ENCODE measurements at regions not wholly inside any gene's neighbourhood (a gene's known extent, or its start where the extent isn't known, plus 50 kb on each side); places are given as distances from the start of the nearest gene placed in this dataset.

DNA sequence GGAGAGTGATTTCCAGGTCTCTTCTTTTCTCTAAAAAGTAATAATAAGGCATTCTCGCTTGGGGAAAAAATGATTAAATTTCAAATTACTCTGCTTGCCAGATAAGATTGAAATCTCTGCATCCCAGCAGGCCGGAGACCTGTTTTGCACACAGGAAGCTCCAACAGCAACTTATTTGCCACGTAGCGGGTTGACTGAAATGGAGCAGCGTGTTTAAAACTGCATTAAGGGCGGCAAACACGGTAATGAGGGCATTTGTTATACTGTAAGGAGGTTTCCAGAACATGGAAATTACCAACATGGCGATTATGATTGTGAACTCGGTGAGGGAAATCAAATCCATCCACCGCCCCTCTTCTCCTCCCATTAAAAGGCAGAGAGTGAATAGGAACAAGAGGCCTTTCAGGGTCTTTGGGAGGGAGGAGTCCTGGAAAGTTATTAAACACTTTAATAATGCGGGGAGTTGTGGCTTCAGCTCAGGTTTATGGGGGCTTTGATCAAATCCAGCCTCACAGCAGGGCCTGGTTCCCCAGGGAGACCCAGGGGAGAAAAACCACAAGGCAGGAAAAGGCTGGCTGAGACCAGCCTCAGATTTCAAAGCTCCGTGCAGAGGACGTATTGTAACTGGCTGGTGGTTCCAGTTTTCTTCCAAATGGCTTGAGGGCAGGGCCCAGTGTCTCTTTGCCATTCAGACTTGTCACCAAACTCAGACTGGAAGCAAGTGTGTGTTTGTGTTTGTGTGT is 242.3 kb downstream of the TLE3 start:
- ATAC-seq (no peak), DNase-seq (ENCODE audit: low read depth, low spot score) (no peak)
- in situ Hi-C loops (cut with HindIII; ENCODE audit: low pct_unique_long_range_greater_than_20kb, low sequenced_read_pairs) (no loop called here), intact Hi-C loops (cut with micrococcal nuclease; ENCODE audit: unreplicated experiment) (no loop called here)
- H3K4me1 ChIP-seq (ENCODE audit: control insufficient read depth, insufficient read depth, low read length), result peaks cover 7% of the 10 kb centered on the region; the same call in 1 of the 2 replicates
- H3K27ac ChIP-seq (ENCODE audit: low read length), result no peak overlapping the region
- TF ChIP-seq, protein P1, sequence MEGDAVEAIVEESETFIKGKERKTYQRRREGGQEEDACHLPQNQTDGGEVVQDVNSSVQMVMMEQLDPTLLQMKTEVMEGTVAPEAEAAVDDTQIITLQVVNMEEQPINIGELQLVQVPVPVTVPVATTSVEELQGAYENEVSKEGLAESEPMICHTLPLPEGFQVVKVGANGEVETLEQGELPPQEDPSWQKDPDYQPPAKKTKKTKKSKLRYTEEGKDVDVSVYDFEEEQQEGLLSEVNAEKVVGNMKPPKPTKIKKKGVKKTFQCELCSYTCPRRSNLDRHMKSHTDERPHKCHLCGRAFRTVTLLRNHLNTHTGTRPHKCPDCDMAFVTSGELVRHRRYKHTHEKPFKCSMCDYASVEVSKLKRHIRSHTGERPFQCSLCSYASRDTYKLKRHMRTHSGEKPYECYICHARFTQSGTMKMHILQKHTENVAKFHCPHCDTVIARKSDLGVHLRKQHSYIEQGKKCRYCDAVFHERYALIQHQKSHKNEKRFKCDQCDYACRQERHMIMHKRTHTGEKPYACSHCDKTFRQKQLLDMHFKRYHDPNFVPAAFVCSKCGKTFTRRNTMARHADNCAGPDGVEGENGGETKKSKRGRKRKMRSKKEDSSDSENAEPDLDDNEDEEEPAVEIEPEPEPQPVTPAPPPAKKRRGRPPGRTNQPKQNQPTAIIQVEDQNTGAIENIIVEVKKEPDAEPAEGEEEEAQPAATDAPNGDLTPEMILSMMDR (IDR thresholded peaks at IDR 0.05), result no peak
- no peak for TF ChIP-seq POLR2AphosphoS5 (IDR thresholded peaks at IDR 0.05; ENCODE audit: low read depth, low read length)
- TF ChIP-seq TCF7L2 (IDR thresholded peaks at IDR 0.05; ENCODE audit: low read depth, low read length), result no peak
- TF ChIP-seq, protein P2, sequence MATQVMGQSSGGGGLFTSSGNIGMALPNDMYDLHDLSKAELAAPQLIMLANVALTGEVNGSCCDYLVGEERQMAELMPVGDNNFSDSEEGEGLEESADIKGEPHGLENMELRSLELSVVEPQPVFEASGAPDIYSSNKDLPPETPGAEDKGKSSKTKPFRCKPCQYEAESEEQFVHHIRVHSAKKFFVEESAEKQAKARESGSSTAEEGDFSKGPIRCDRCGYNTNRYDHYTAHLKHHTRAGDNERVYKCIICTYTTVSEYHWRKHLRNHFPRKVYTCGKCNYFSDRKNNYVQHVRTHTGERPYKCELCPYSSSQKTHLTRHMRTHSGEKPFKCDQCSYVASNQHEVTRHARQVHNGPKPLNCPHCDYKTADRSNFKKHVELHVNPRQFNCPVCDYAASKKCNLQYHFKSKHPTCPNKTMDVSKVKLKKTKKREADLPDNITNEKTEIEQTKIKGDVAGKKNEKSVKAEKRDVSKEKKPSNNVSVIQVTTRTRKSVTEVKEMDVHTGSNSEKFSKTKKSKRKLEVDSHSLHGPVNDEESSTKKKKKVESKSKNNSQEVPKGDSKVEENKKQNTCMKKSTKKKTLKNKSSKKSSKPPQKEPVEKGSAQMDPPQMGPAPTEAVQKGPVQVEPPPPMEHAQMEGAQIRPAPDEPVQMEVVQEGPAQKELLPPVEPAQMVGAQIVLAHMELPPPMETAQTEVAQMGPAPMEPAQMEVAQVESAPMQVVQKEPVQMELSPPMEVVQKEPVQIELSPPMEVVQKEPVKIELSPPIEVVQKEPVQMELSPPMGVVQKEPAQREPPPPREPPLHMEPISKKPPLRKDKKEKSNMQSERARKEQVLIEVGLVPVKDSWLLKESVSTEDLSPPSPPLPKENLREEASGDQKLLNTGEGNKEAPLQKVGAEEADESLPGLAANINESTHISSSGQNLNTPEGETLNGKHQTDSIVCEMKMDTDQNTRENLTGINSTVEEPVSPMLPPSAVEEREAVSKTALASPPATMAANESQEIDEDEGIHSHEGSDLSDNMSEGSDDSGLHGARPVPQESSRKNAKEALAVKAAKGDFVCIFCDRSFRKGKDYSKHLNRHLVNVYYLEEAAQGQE (IDR thresholded peaks at IDR 0.05; ENCODE audit: insufficient read depth in 1 of 2, low read depth in 2 of 2, low read length in 1 of 2), result no peak
- TF ChIP-seq SIN3A (IDR thresholded peaks at IDR 0.05; ENCODE audit: borderline replicate concordance, insufficient read depth, low read depth, low read length), result no peak
- BruUV-seq (replicated peaks), result no TSS peak
- no peaks in the 10 kb centered on the region for H3K27me3 ChIP-seq (ENCODE audit: control insufficient read depth, insufficient read depth, low read length)
- H3K9me3 ChIP-seq (ENCODE audit: control insufficient read depth, insufficient read depth, low read depth, low read length), result no peaks in the 10 kb centered on the region
- H3K4me3 ChIP-seq (ENCODE audit: low read depth in 2 of 2, low read length in 2 of 2), result no peak overlapping the region
- ChIA-PET CTCF (no interaction called here), POLR2A (interaction anchor here (0.7 kb wide), 1 partner anchor 97 kb away, joined by 3 read pairs; no protein-coding TSS in a partner anchor)
- H3K36me3 ChIP-seq (ENCODE audit: control insufficient read depth, insufficient read depth, low read length), result no peaks in the 10 kb centered on the region

DNA sequence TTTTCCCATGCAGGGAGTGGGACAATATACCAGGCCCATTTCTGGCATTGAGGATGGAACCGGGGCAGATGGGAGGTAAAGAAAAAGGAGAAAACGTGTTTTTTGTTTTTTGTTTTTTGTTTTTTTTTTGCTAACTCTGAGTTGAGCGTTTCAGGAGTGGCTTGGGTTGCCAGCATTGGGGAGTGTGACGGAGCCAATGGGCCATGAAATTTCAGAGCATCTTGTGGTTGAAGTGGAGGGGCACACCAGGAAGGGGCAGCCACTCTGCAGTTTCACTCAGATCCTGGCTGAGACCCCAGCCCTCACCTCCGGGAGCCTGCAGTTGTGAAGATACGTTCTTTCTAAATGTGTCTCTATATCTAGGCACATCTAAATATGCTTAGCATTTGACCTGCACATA is 240.5 kb downstream of the TLE3 start:
- no peak for ATAC-seq
- Histone ChIP-seq H3K27me3 (ENCODE audit: control insufficient read depth, insufficient read depth, low read length) (no peaks in the 10 kb centered on the region), H3K36me3 (ENCODE audit: control insufficient read depth, insufficient read depth, low read length) (no peaks in the 10 kb centered on the region), H3K27ac (ENCODE audit: low read length) (no peak overlapping the region), H3K9me3 (ENCODE audit: control insufficient read depth, insufficient read depth, low read depth, low read length) (no peaks in the 10 kb centered on the region), H3K4me1 (ENCODE audit: control insufficient read depth, insufficient read depth, low read length) (peaks cover 7% of the 10 kb centered on the region), H3K4me3 (ENCODE audit: low read depth in 2 of 2, low read length in 2 of 2) (no peak overlapping the region)
- no TSS peak for BruUV-seq (replicated peaks)
- TF ChIP-seq SIN3A (IDR thresholded peaks at IDR 0.05; ENCODE audit: borderline replicate concordance, insufficient read depth, low read depth, low read length) (no peak), TCF7L2 (IDR thresholded peaks at IDR 0.05; ENCODE audit: low read depth, low read length) (no peak), POLR2AphosphoS5 (IDR thresholded peaks at IDR 0.05; ENCODE audit: low read depth, low read length) (no peak)
- TF ChIP-seq, protein P1 (IDR thresholded peaks at IDR 0.05), result no peak
- TF ChIP-seq, protein P2 (IDR thresholded peaks at IDR 0.05; ENCODE audit: insufficient read depth in 1 of 2, low read depth in 2 of 2, low read length in 1 of 2), result no peak
- intact Hi-C loops (cut with micrococcal nuclease; ENCODE audit: unreplicated experiment), result no loop called here
- in situ Hi-C loops (cut with HindIII; ENCODE audit: low pct_unique_long_range_greater_than_20kb, low sequenced_read_pairs), result no loop called here
- ChIA-PET POLR2A (no interaction called here), CTCF (no interaction called here)
- DNase-seq (ENCODE audit: low read depth, low spot score), result no peak
